ENCODE measurements at regions not wholly inside any gene's neighbourhood (a gene's known extent, or its start where the extent isn't known, plus 50 kb on each side); places are given as distances from the start of the nearest gene placed in this dataset.

GRCh38 chr1:56142301-56142700 lies 437.1 kb downstream of the PLPP3 start:
- H3K27me3 Mint-ChIP-seq (ENCODE audit: low read depth), result no peaks in the 10 kb centered on the region
- no peaks in the 10 kb centered on the region for H3K4me1 Mint-ChIP-seq (ENCODE audit: low read depth)
- H3K36me3 Mint-ChIP-seq (ENCODE audit: low read depth), result no peaks in the 10 kb centered on the region
- no peak for DNase-seq (ENCODE audit: low spot score)
- no peak overlapping the region for H3K4me3 Mint-ChIP-seq
- H3K27ac Mint-ChIP-seq, result no peak overlapping the region
- H3K9me3 Mint-ChIP-seq, result no peaks in the 10 kb centered on the region

GRCh38 chr1:56139836-56140235 lies 439.5 kb downstream of the PLPP3 start:
- no peak for DNase-seq (ENCODE audit: low spot score)
- H3K36me3 Mint-ChIP-seq (ENCODE audit: low read depth), result no peaks in the 10 kb centered on the region
- no peak overlapping the region for H3K27ac Mint-ChIP-seq
- H3K9me3 Mint-ChIP-seq, result no peaks in the 10 kb centered on the region
- no peaks in the 10 kb centered on the region for H3K27me3 Mint-ChIP-seq (ENCODE audit: low read depth)
- no peaks in the 10 kb centered on the region for H3K4me1 Mint-ChIP-seq (ENCODE audit: low read depth)
- no peak overlapping the region for H3K4me3 Mint-ChIP-seq

GRCh38 chr1:56137521-56138505 lies 441.6 kb downstream of the PLPP3 start:
- no peak for DNase-seq (ENCODE audit: low spot score)
- H3K27me3 Mint-ChIP-seq (ENCODE audit: low read depth), result no peaks in the 10 kb centered on the region

GRCh38 chr1:56137090-56137489 lies 442.3 kb downstream of the PLPP3 start:
- H3K9me3 Mint-ChIP-seq, result no peaks in the 10 kb centered on the region
- H3K36me3 Mint-ChIP-seq (ENCODE audit: low read depth), result no peaks in the 10 kb centered on the region
- no peak overlapping the region for H3K27ac Mint-ChIP-seq
- H3K4me3 Mint-ChIP-seq, result no peak overlapping the region
- H3K27me3 Mint-ChIP-seq (ENCODE audit: low read depth), result no peaks in the 10 kb centered on the region
- no peak for DNase-seq (ENCODE audit: low spot score)
- H3K4me1 Mint-ChIP-seq (ENCODE audit: low read depth), result no peaks in the 10 kb centered on the region

More at GRCh38 chr1:56137521-56138505, 441.6 kb downstream of the PLPP3 start:
- Mint-ChIP-seq H3K27ac (no peak overlapping the region), H3K36me3 (ENCODE audit: low read depth) (no peaks in the 10 kb centered on the region), H3K4me3 (no peak overlapping the region), H3K9me3 (no peaks in the 10 kb centered on the region), H3K4me1 (ENCODE audit: low read depth) (no peaks in the 10 kb centered on the region)

GRCh38 chr1:56135864-56136147 lies 443.6 kb downstream of the PLPP3 start:
- DNase-seq (ENCODE audit: low spot score), result no peak
- Mint-ChIP-seq H3K36me3 (ENCODE audit: low read depth) (no peaks in the 10 kb centered on the region), H3K4me1 (ENCODE audit: low read depth) (no peaks in the 10 kb centered on the region), H3K27me3 (ENCODE audit: low read depth) (no peaks in the 10 kb centered on the region), H3K9me3 (no peaks in the 10 kb centered on the region), H3K27ac (no peak overlapping the region), H3K4me3 (no peak overlapping the region)

- Mint-ChIP-seq H3K36me3 (ENCODE audit: low read depth) (no peaks in the 10 kb centered on the region), H3K4me1 (ENCODE audit: low read depth) (no peaks in the 10 kb centered on the region), H3K9me3 (no peaks in the 10 kb centered on the region), H3K4me3 (no peak overlapping the region), H3K27me3 (ENCODE audit: low read depth) (no peaks in the 10 kb centered on the region), H3K27ac (no peak overlapping the region)
- DNase-seq (ENCODE audit: low spot score), result no peak
Observed at GRCh38 chr1:56135069-56135863, 444.1 kb downstream of the PLPP3 start.

- Mint-ChIP-seq H3K4me1 (ENCODE audit: low read depth) (no peaks in the 10 kb centered on the region), H3K27me3 (ENCODE audit: low read depth) (no peaks in the 10 kb centered on the region), H3K27ac (no peak overlapping the region), H3K4me3 (no peak overlapping the region), H3K36me3 (ENCODE audit: low read depth) (no peaks in the 10 kb centered on the region), H3K9me3 (no peaks in the 10 kb centered on the region)
- no peak for DNase-seq (ENCODE audit: low spot score)
Observed at GRCh38 chr1:56133522-56134472, 445.6 kb downstream of the PLPP3 start.

- no peak for DNase-seq (ENCODE audit: low spot score)
Observed at GRCh38 chr1:56132520-56132919, 446.8 kb downstream of the PLPP3 start.

GRCh38 chr1:56129837-56130236 lies 449.5 kb downstream of the PLPP3 start:
- no peak overlapping the region for H3K4me3 Mint-ChIP-seq
- no peaks in the 10 kb centered on the region for H3K9me3 Mint-ChIP-seq
- no peaks in the 10 kb centered on the region for H3K36me3 Mint-ChIP-seq (ENCODE audit: low read depth)
- no peak for DNase-seq (ENCODE audit: low spot score)
- no peaks in the 10 kb centered on the region for H3K27me3 Mint-ChIP-seq (ENCODE audit: low read depth)
- no peaks in the 10 kb centered on the region for H3K4me1 Mint-ChIP-seq (ENCODE audit: low read depth)
- no peak overlapping the region for H3K27ac Mint-ChIP-seq

More at GRCh38 chr1:56132520-56132919, 446.8 kb downstream of the PLPP3 start:
- Mint-ChIP-seq H3K36me3 (ENCODE audit: low read depth) (no peaks in the 10 kb centered on the region), H3K9me3 (no peaks in the 10 kb centered on the region), H3K27ac (no peak overlapping the region), H3K4me3 (no peak overlapping the region), H3K27me3 (ENCODE audit: low read depth) (no peaks in the 10 kb centered on the region), H3K4me1 (ENCODE audit: low read depth) (no peaks in the 10 kb centered on the region)

- Mint-ChIP-seq H3K27me3 (ENCODE audit: low read depth) (no peaks in the 10 kb centered on the region), H3K4me3 (no peak overlapping the region), H3K4me1 (ENCODE audit: low read depth) (no peaks in the 10 kb centered on the region), H3K27ac (no peak overlapping the region), H3K9me3 (peaks cover 5% of the 10 kb centered on the region), H3K36me3 (ENCODE audit: low read depth) (no peaks in the 10 kb centered on the region)
- no peak for DNase-seq (ENCODE audit: low spot score)
Observed at GRCh38 chr1:56125316-56125715, 454.0 kb downstream of the PLPP3 start.

- Mint-ChIP-seq H3K27me3 (ENCODE audit: low read depth) (no peaks in the 10 kb centered on the region), H3K4me1 (ENCODE audit: low read depth) (no peaks in the 10 kb centered on the region), H3K36me3 (ENCODE audit: low read depth) (no peaks in the 10 kb centered on the region), H3K27ac (no peak overlapping the region), H3K4me3 (no peak overlapping the region), H3K9me3 (peaks cover 5% of the 10 kb centered on the region)
- no peak for DNase-seq (ENCODE audit: low spot score)
Observed at GRCh38 chr1:56123826-56124225, 455.5 kb downstream of the PLPP3 start.

- Mint-ChIP-seq H3K36me3 (ENCODE audit: low read depth) (no peaks in the 10 kb centered on the region), H3K27ac (no peak overlapping the region), H3K4me3 (no peak overlapping the region), H3K27me3 (ENCODE audit: low read depth) (no peaks in the 10 kb centered on the region), H3K9me3 (peaks cover 5% of the 10 kb centered on the region), H3K4me1 (ENCODE audit: low read depth) (no peaks in the 10 kb centered on the region)
- no peak for DNase-seq (ENCODE audit: low spot score)
Observed at GRCh38 chr1:56123421-56123820, 455.9 kb downstream of the PLPP3 start.

GRCh38 chr1:56120021-56120420 lies 459.3 kb downstream of the PLPP3 start:
- no peak for DNase-seq (ENCODE audit: low spot score)
- no peaks in the 10 kb centered on the region for H3K36me3 Mint-ChIP-seq (ENCODE audit: low read depth)
- no peak overlapping the region for H3K4me3 Mint-ChIP-seq
- peaks cover 5% of the 10 kb centered on the region for H3K9me3 Mint-ChIP-seq
- no peak overlapping the region for H3K27ac Mint-ChIP-seq
- H3K27me3 Mint-ChIP-seq (ENCODE audit: low read depth), result no peaks in the 10 kb centered on the region
- no peaks in the 10 kb centered on the region for H3K4me1 Mint-ChIP-seq (ENCODE audit: low read depth)
